Keratinocyte (primary cell): ENCODE measurements at regions not wholly inside any gene's neighbourhood (a gene's known extent, or its start where the extent isn't known, plus 50 kb on each side); places are given as distances from the start of the nearest gene placed in this dataset.

Experiments used
- CTCF ChIP-seq, 3 experiments: IDR thresholded peaks in 1 of 3; conservative IDR thresholded peaks in 1 of 3; optimal IDR thresholded peaks in 1 of 3; 2 replicates in 2 of 3; 3 replicates in 1 of 3; pipeline versions ENCODE3 to v1.5.1; 2011; ENCODE audit warnings: low read length in 3 of 3, mild to moderate bottlenecking in 3 of 3, moderate library complexity in 2 of 3, control low read depth in 1 of 3, inconsistent platforms in 1 of 3; ENCODE audit not compliant: insufficient read depth in 2 of 3; ENCODE audit errors: extremely low read depth in 1 of 3
- EZH2 ChIP-seq: IDR thresholded peaks from one replicate; pipeline ENCODE4 v1.6.1; 2012; ENCODE audit warnings: inconsistent platforms, mild to moderate bottlenecking, low read length, moderate library complexity

GRCh38 chr4:125666635-125667034, 351.9 kb downstream of the FAT4 start:
- no peak for TF ChIP-seq CTCF (optimal IDR thresholded peaks at IDR 0.05 in 1 of 3, IDR thresholded peaks at IDR 0.05 in 1 of 3, conservative IDR thresholded peaks at IDR 0.05 in 1 of 3; ENCODE audit: extremely low read depth in 1 of 3, insufficient read depth in 2 of 3, low read length in 3 of 3)
- TF ChIP-seq EZH2, result no peak
